SK-N-SH (cell line): ENCODE measurements at regions not wholly inside any gene's neighbourhood (a gene's known extent, or its start where the extent isn't known, plus 50 kb on each side); places are given as distances from the start of the nearest gene placed in this dataset.

Source experiments
- CTCF ChIA-PET: fragments of 300-600, 350-600 bp; formaldehyde crosslinking; extraction: SDS; loops from one replicate; lab custom pipeline; 2021; lab: Yijun Ruan, JAX
- POLR2A ChIA-PET: fragments of 350-600 bp; sonication (Branson Sonifier 250); formaldehyde crosslinking; extraction: SDS; loops from one replicate; lab custom pipeline; 2020; ENCODE audit warnings: antibody characterized with exemption, inconsistent platforms; lab: Yijun Ruan, JAX
- DNase-seq: peaks from one replicate; pipeline ENCODE4 v3.0.0; 2012
- H2AFZ ChIP-seq: fragments of 200-600 bp; sonication (generic); 2 replicates; pipeline ENCODE4 v1.8.1; 2016; ENCODE audit warnings: antibody characterized with exemption, mild to moderate bottlenecking, low read depth
- H3F3A ChIP-seq: fragments of 200-600 bp; sonication (generic); replicated peaks from 2 replicates; pipeline ENCODE3; 2016; ENCODE audit warnings: antibody characterized with exemption, mild to moderate bottlenecking; ENCODE audit not compliant: insufficient read depth
- H3K27ac ChIP-seq, 2 experiments: fragments of 200-500 bp in 1 of 2; fragments of 200-600 bp in 1 of 2; sonication (Bioruptor generic) in 1 of 2; sonication (generic), shearing (Covaris generic) in 1 of 2; 2 replicates each; pipeline versions ENCODE4 v1.5.1 to v1.6.1; 2014 to 2016; ENCODE audit warnings: low read depth in 2 of 2, inconsistent platforms in 1 of 2, low read length in 1 of 2, mild to moderate bottlenecking in 1 of 2, mixed read lengths in 1 of 2
- H3K27me3 ChIP-seq: fragments of 200-600 bp; sonication (generic), shearing (Covaris generic); 2 replicates; pipeline ENCODE4 v1.6.1; 2016; ENCODE audit warnings: mixed run types; ENCODE audit not compliant: insufficient read depth
- H3K36me3 ChIP-seq, 2 experiments: fragments of 200-500 bp in 1 of 2; fragments of 200-600 bp in 1 of 2; sonication (Bioruptor generic) in 1 of 2; sonication (generic) in 1 of 2; replicated peaks in 1 of 2; 2 replicates each; pipeline versions ENCODE3 to v1.5.1; 2014 to 2016; ENCODE audit warnings: low read length in 1 of 2, mild to moderate bottlenecking in 1 of 2; ENCODE audit not compliant: insufficient read depth in 2 of 2, control insufficient read depth in 1 of 2
- H3K4me1 ChIP-seq, 2 experiments: fragments of 200-500 bp in 1 of 2; fragments of 200-600 bp in 1 of 2; sonication (Bioruptor generic) in 1 of 2; sonication (generic), shearing (Covaris generic) in 1 of 2; 2 replicates each; pipeline versions ENCODE4 v1.5.1 to v1.6.1; 2014 to 2016; ENCODE audit warnings: low read depth in 1 of 2, low read length in 1 of 2, mixed run types in 1 of 2; ENCODE audit not compliant: insufficient read depth in 2 of 2, control insufficient read depth in 1 of 2
- H3K4me2 ChIP-seq: fragments of 200-600 bp; sonication (generic), shearing (Covaris generic); 2 replicates; pipeline ENCODE4 v1.6.1; 2017; ENCODE audit warnings: mixed run types
- H3K4me3 ChIP-seq, 2 experiments: fragments of 200-500 bp in 1 of 2; fragments of 200-600 bp in 1 of 2; sonication (Bioruptor generic) in 1 of 2; sonication (generic), shearing (Covaris generic) in 1 of 2; 2 replicates each; pipeline versions ENCODE4 v1.5.1 to v1.8.1; 2014 to 2016; ENCODE audit warnings: low read depth in 2 of 2, inconsistent platforms in 1 of 2, low read length in 1 of 2, mild to moderate bottlenecking in 1 of 2, mixed read lengths in 1 of 2, moderate library complexity in 1 of 2
- H3K79me2 ChIP-seq: fragments of 200-600 bp; sonication (generic); 2 replicates; pipeline ENCODE4 v1.8.1; 2017; ENCODE audit warnings: mild to moderate bottlenecking; ENCODE audit not compliant: insufficient read depth
- H3K9ac ChIP-seq: fragments of 200-600 bp; sonication (generic); 2 replicates; pipeline ENCODE4 v1.6.1; 2017; ENCODE audit warnings: mixed run types
- H3K9me2 ChIP-seq: fragments of 200-600 bp; sonication (generic); 2 replicates; pipeline ENCODE4 v1.6.1; 2017; ENCODE audit warnings: mixed run types
- H3K9me3 ChIP-seq: fragments of 200-600 bp; sonication (generic); 2 replicates; pipeline ENCODE4 v1.6.1; 2017; ENCODE audit warnings: mixed run types, mild to moderate bottlenecking, moderate library complexity
- H4K20me1 ChIP-seq: fragments of 200-600 bp; sonication (generic); 2 replicates; pipeline ENCODE4 v1.6.1; 2017; ENCODE audit warnings: mild to moderate bottlenecking, mixed run types; ENCODE audit not compliant: insufficient read depth
- CTCF ChIP-seq: fragments of 200-600 bp; sonication (generic); IDR thresholded peaks from 2 replicates; pipeline ENCODE4 v1.6.1; 2017; ENCODE audit warnings: antibody characterized with exemption, mild to moderate bottlenecking, moderate library complexity
- ELF1 ChIP-seq: IDR thresholded peaks from 2 replicates; pipeline ENCODE4 v1.4.0; 2012
- EP300 ChIP-seq, 2 experiments: IDR thresholded peaks; 2 replicates each; pipeline versions ENCODE4 v1.4.0 to v1.6.1; 2012; ENCODE audit warnings: borderline replicate concordance in 1 of 2, low read depth in 1 of 2, low read length in 1 of 2
- FOSL2 ChIP-seq: IDR thresholded peaks from 2 replicates; pipeline ENCODE4 v1.4.0; 2012; ENCODE audit warnings: low read depth, mild to moderate bottlenecking, moderate library complexity, borderline replicate concordance
- GATA2 ChIP-seq: sonication (generic); formaldehyde crosslinking; IDR thresholded peaks from 2 replicates; pipeline ENCODE4 v1.5.0; 2020; ENCODE audit warnings: mild to moderate bottlenecking, missing genetic modification reagents
- MAX ChIP-seq: IDR thresholded peaks from 2 replicates; pipeline ENCODE4 v1.4.0; 2012; ENCODE audit warnings: low read depth
- MXI1 ChIP-seq: IDR thresholded peaks from 2 replicates; pipeline ENCODE4 v1.6.1; 2012; ENCODE audit warnings: mild to moderate bottlenecking, low read depth, low read length, improper control_type of control experiment
- NFIC ChIP-seq: IDR thresholded peaks from 2 replicates; pipeline ENCODE4 v1.4.0; 2012; ENCODE audit warnings: borderline replicate concordance
- RFX5 ChIP-seq: IDR thresholded peaks from 2 replicates; pipeline ENCODE4 v1.6.1; 2012; ENCODE audit warnings: mild to moderate bottlenecking, improper control_type of control experiment, low read length
- RXRA ChIP-seq: IDR thresholded peaks from 2 replicates; pipeline ENCODE4 v1.4.0; 2012; ENCODE audit warnings: low read depth, mild to moderate bottlenecking, borderline replicate concordance
- SMC3 ChIP-seq: IDR thresholded peaks from 2 replicates; pipeline ENCODE4 v1.6.1; 2012; ENCODE audit warnings: low read depth, low read length, improper control_type of control experiment
- TAF1 ChIP-seq: IDR thresholded peaks from 2 replicates; pipeline ENCODE4 v1.6.1; 2012; ENCODE audit warnings: low read depth, mild to moderate bottlenecking, low read length, moderate library complexity, borderline replicate concordance
- TCF12 ChIP-seq: IDR thresholded peaks from 2 replicates; pipeline ENCODE4 v1.4.0; 2012
- TEAD4 ChIP-seq: IDR thresholded peaks from 2 replicates; pipeline ENCODE4 v1.4.0; 2012; ENCODE audit warnings: mild to moderate bottlenecking, borderline replicate concordance; ENCODE audit not compliant: insufficient read depth
- WGBS: methylation state at CpG from one replicate; pipeline ENCODE4 v1.1.6; 2017; ENCODE audit warnings: low lambda C conversion rate; 5-methylcytosine and 5-hydroxymethylcytosine counted together
- TF ChIP-seq, protein P1 (sequence below): IDR thresholded peaks from 2 replicates; pipeline ENCODE4; 2012

DNA sequence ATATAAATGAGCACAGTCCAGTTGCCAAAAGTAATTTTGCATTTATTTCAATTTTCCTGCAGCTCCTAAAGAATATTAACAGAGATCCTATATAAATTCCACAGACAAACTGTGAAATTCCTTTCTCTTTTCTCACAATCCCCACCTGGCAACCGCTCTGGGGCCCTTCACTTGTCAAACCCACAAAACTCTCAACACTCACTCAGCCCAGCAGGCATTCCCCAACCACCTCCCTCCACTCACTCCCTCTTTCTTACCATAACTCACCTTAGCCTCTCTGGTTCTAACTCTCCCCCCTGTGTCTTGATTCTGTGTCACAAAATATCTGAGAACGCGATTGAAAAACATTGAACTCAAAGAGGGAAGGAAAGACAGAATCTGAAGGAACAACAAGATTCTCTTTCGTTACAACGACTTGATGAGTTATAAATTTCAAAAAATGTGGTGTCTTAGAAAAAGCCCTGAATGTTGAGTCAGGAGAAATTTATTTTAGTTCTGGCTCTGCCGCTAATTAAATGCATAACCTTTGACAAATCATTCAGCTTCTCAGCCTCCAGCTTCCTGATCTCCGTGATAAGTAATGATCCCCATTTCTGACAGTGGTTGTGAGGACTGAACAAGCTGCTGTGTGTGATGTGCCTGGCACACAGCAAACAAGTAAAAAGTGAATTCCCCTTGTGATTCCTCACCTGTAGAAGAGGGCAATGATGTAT lies 87.9 kb downstream of the UNC5CL start:
- DNase-seq, result peak; percentile 27
- Histone ChIP-seq H3K9me3 (no peaks in the 10 kb centered on the region), H3K9me2 (no peaks in the 10 kb centered on the region), H3F3A (peaks cover 28% of the 10 kb centered on the region), H2AFZ (peak overlapping the region; percentile 60; the same call in 1 of the 2 replicates), H3K27me3 (no peaks in the 10 kb centered on the region), H3K79me2 (no peaks in the 10 kb centered on the region), H3K4me3 (peak overlapping the region in 1 of 2 experiments; percentile 24; a peak in 2 of 4 replicates), H4K20me1 (no peaks in the 10 kb centered on the region), H3K9ac (peak overlapping the region; percentile 52; the same call in 1 of the 2 replicates), H3K36me3 (no peaks in the 10 kb centered on the region), H3K4me1 (peaks cover 8 to 33% of the 10 kb centered on the region in 2 experiments), H3K4me2 (peak overlapping the region; percentile 75)
- CTCF ChIA-PET, result interaction anchor here (0.7 kb wide), 1 partner anchor 507 kb away, joined by 3 read pairs; no protein-coding TSS in a partner anchor
- 40% methylated on average over 7 of the region's 7 CpGs for WGBS
- POLR2A ChIA-PET, result no interaction called here
- TF ChIP-seq, protein P1, sequence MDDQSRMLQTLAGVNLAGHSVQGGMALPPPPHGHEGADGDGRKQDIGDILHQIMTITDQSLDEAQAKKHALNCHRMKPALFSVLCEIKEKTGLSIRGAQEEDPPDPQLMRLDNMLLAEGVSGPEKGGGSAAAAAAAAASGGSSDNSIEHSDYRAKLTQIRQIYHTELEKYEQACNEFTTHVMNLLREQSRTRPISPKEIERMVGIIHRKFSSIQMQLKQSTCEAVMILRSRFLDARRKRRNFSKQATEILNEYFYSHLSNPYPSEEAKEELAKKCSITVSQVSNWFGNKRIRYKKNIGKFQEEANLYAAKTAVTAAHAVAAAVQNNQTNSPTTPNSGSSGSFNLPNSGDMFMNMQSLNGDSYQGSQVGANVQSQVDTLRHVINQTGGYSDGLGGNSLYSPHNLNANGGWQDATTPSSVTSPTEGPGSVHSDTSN, result peak; percentile 52
- TF ChIP-seq GATA2 (CRISPR knock-in tag) (peak; percentile 28; the same call in 1 of the 2 replicates), TAF1 (no peak), NFIC (peak; percentile 24), CTCF (no peak), MAX (no peak), SMC3 (no peak), RFX5 (no peak), FOSL2 (peak; percentile 25; the same call in 1 of the 2 replicates), TCF12 (peak; percentile 50), RXRA (peak; percentile 26; the same call in 1 of the 2 replicates), MXI1 (no peak), TEAD4 (0 out of 2 replicates have a peak, but pooled peaks have one; percentile 31), EP300 (IDR thresholded peaks at IDR 0.05; ENCODE audit: borderline replicate concordance in 1 of 2, low read depth in 1 of 2, low read length in 1 of 2) (peak in 1 of 2 experiments; percentile 31; a peak in 1 of 4 replicates), ELF1 (no peak)
- TF ChIP-seq, all 33 proteins: peak for 8
- peak overlapping the region in 1 of 2 experiments; percentile 79; a peak in 2 of 4 replicates for H3K27ac ChIP-seq
